HG03064 (cell line): ENCODE measurements at regions not wholly inside any gene's neighbourhood (a gene's known extent, or its start where the extent isn't known, plus 50 kb on each side); places are given as distances from the start of the nearest gene placed in this dataset.
"Not testable (repeated sequence)": the region's sequence is repeated elsewhere in the genome, so short reads cannot be mapped to it uniquely, and the experiment has no call there.

Experiments used
- ATAC-seq: cut with Tn5 transposase; IDR thresholded peaks from one replicate; pipeline ENCODE4 v1.9.1; 2021; ENCODE audit warnings: low read depth; ENCODE audit not compliant: unreplicated experiment

- ATAC-seq, result no peak
These were observed 715.1 kb downstream of the SLITRK1 start for GRCh38 chr13:83167203-83167602.

GRCh38 chr13:83166550-83166949 is 715.7 kb downstream of the SLITRK1 start:
- no peak for ATAC-seq

- no peak for ATAC-seq
These were observed 719.8 kb downstream of the SLITRK1 start for GRCh38 chr13:83162493-83162892.

- ATAC-seq, result no peak
These were observed 728.4 kb downstream of the SLITRK1 start for GRCh38 chr13:83153848-83154247.

- ATAC-seq, result no peak
These were observed 731.0 kb downstream of the SLITRK1 start for GRCh38 chr13:83151308-83151660.

- ATAC-seq, result no peak
These were observed 731.5 kb downstream of the SLITRK1 start for GRCh38 chr13:83150616-83151307.

GRCh38 chr13:83136660-83137059 is 745.6 kb downstream of the SLITRK1 start:
- ATAC-seq, result no peak

GRCh38 chr13:83125791-83126190 is 756.5 kb downstream of the SLITRK1 start:
- ATAC-seq, result no peak

- ATAC-seq, result no peak
These were observed 760.4 kb downstream of the SLITRK1 start for GRCh38 chr13:83121896-83122295.

- no peak for ATAC-seq
These were observed 765.2 kb downstream of the SLITRK1 start for GRCh38 chr13:83117046-83117445.

GRCh38 chr13:83101574-83102247 is 780.6 kb downstream of the SLITRK1 start:
- not testable (repeated sequence) for ATAC-seq

- ATAC-seq, result no peak
These were observed 782.0 kb downstream of the SLITRK1 start for GRCh38 chr13:83100237-83100636.

- ATAC-seq, result no peak
These were observed 793.4 kb downstream of the SLITRK1 start for GRCh38 chr13:83088858-83089257.

- no peak for ATAC-seq
These were observed 795.3 kb downstream of the SLITRK1 start for GRCh38 chr13:83086948-83087347.

GRCh38 chr13:83086088-83086487 is 796.2 kb downstream of the SLITRK1 start:
- ATAC-seq, result no peak

GRCh38 chr13:83085186-83085900 is 796.9 kb downstream of the SLITRK1 start:
- ATAC-seq, result no peak

GRCh38 chr13:83077499-83077898 is 804.8 kb downstream of the SLITRK1 start:
- ATAC-seq, result no peak

- not testable (repeated sequence) for ATAC-seq
These were observed 808.3 kb downstream of the SLITRK1 start for GRCh38 chr13:83073930-83074329.

- ATAC-seq, result no peak
These were observed 817.2 kb downstream of the SLITRK1 start for GRCh38 chr13:83065108-83065507.

- no peak for ATAC-seq
These were observed 825.2 kb downstream of the SLITRK1 start for GRCh38 chr13:83057119-83057518.

GRCh38 chr13:83056269-83056668 is 826.0 kb downstream of the SLITRK1 start:
- ATAC-seq, result no peak

GRCh38 chr13:83048419-83048818 is 833.9 kb downstream of the SLITRK1 start:
- no peak for ATAC-seq
